ENCODE measurements at regions not wholly inside any gene's neighbourhood (a gene's known extent, or its start where the extent isn't known, plus 50 kb on each side); places are given as distances from the start of the nearest gene placed in this dataset.

DNA sequence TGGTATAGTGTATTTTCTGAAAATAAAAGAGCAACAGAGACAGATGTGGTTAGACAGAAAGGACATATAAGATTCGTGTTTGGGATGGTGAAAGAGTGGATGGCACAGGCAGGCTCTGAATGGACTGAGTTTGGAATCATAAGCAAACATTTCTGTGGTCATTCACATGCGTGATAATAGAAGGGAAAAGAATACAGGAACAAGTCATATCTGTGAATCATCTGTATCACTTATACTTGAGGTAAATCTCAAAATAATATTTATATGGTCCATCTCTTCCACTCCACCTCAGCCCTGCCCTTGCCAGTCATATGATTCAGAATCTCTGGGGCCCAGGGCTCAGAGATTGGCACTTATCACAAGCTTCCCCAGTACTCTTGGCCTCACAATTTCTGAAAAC lies 535.1 kb downstream of the BCKDHB start:
- no peak for DNase-seq (ENCODE audit: low read depth)
- no peak overlapping the region for H3K4me3 ChIP-seq (ENCODE audit: low read depth, low read length)
- no peak for TF ChIP-seq CTCF (IDR thresholded peaks at IDR 0.05; ENCODE audit: control insufficient read depth, extremely low read depth, insufficient read depth)

GRCh38 chr6:80640176-80640575 lies 533.7 kb downstream of the BCKDHB start:
- H3K4me3 ChIP-seq (ENCODE audit: low read depth, low read length), result no peak overlapping the region
- TF ChIP-seq CTCF (IDR thresholded peaks at IDR 0.05; ENCODE audit: control insufficient read depth, extremely low read depth, insufficient read depth), result no peak
- DNase-seq (ENCODE audit: low read depth), result no peak

- no peak overlapping the region for H3K4me3 ChIP-seq (ENCODE audit: low read depth, low read length)
- DNase-seq (ENCODE audit: low read depth), result no peak
- no peak for TF ChIP-seq CTCF (IDR thresholded peaks at IDR 0.05; ENCODE audit: control insufficient read depth, extremely low read depth, insufficient read depth)
Observed at GRCh38 chr6:80639181-80639629, 532.7 kb downstream of the BCKDHB start.

DNA sequence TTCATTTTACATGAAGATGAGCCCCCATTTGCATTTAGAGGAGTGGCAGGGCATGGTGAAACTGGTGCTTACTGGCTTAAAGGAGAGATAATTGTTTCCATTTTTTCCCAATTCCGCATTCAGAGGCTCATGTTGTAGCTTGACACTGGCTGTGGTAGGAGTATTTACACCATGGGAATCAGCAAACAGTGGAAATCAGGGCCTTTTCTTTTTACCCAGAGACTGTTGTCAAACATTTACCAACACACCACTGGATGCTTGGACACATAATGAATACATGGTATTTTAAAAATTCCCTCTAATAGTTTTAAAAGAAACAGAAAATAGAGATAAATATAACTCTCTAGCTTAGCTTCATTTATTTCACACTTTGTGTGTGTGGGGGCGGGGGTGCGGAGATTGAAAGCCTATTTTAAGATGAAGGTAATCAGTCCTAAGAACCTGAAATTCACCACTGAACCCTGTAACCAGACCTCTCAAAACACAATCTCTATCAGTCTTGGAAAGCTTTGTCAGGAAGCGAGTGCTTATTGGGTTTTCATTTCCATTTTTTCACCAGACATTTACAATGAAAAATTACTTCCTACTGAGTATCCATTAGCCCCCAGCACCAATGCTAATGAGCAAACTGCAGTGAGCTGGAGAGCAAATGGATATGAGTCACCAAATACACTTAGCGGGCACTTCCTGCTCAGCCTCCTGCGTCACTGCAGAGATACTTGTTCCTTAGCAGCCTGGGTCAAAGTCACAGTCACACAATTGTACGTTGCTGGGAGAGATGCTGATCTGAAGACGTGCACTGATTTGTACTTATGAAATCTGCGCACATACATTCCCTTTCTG lies 532.0 kb downstream of the BCKDHB start:
- DNase-seq (ENCODE audit: low read depth), result no peak
- no peak for TF ChIP-seq CTCF (IDR thresholded peaks at IDR 0.05; ENCODE audit: control insufficient read depth, extremely low read depth, insufficient read depth)
- no peak overlapping the region for H3K4me3 ChIP-seq (ENCODE audit: low read depth, low read length)

- DNase-seq (ENCODE audit: low read depth), result no peak
- TF ChIP-seq CTCF (IDR thresholded peaks at IDR 0.05; ENCODE audit: control insufficient read depth, extremely low read depth, insufficient read depth), result no peak
- no peak overlapping the region for H3K4me3 ChIP-seq (ENCODE audit: low read depth, low read length)
Observed at GRCh38 chr6:80637312-80637711, 530.8 kb downstream of the BCKDHB start.

DNA sequence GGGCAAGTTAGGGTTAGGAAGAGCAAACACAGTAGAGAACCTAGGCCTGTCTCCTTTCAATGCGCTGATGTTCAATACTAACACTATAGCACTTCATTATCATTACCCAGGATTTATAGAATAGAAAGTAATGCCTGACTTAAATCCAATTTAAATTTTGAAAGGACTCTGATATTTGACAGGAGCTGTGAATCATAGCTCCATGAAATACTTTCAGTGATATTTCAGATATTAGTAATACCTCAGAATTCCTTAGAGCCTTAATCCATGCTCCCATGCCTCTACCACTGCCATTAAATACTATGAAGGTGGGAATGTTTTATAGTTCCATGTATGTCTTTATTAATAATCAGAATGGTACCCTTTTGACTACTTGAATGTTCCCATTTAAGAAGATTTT lies 530.2 kb downstream of the BCKDHB start:
- no peak overlapping the region for H3K4me3 ChIP-seq (ENCODE audit: low read depth, low read length)
- DNase-seq (ENCODE audit: low read depth), result no peak
- no peak for TF ChIP-seq CTCF (IDR thresholded peaks at IDR 0.05; ENCODE audit: control insufficient read depth, extremely low read depth, insufficient read depth)

DNA sequence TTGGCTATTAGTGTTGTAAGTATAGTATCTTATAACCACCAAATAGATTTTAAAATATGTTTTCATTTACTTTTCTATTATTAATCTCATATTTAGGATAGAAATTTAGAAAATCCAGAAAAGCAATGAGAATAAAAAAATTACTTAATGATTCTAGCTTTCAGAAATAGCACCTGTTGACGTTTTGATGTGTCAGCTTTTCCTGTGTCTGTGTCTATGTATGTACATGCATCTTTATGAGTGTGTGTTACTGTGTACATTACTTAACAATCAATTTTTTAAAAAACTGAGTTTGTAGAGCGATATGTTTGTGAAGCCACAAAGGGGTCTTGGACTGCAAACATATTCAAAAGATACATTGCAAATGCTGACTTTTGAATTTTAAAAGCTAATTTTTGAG lies 526.9 kb downstream of the BCKDHB start:
- H3K4me3 ChIP-seq (ENCODE audit: low read depth, low read length), result no peak overlapping the region
- no peak for TF ChIP-seq CTCF (IDR thresholded peaks at IDR 0.05; ENCODE audit: control insufficient read depth, extremely low read depth, insufficient read depth)
- DNase-seq (ENCODE audit: low read depth), result no peak

Measured in LNCaP clone FGC (cell line).